ENCODE measurements at regions not wholly inside any gene's neighbourhood (a gene's known extent, or its start where the extent isn't known, plus 50 kb on each side); places are given as distances from the start of the nearest gene placed in this dataset.

DNA sequence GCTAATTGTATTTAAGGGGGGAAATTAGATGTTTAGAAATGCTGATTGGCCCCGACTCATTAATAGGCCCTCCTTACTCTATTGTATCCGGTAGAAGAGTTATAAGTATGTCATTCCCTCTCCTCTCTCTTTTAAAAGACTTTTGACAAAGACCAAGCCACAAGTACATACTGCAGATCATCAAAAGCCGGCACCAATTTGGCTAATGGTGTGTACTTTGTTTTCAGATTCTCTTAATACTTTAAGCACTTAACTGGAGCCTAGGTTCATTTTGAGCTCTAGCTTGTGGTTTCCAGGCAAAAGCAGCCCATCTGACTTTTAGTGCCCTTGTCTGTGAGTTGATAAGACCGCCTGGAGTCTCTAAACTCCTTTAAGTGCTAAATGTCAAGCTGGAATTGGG is 210.0 kb upstream of the LYZL1 start:
- POLR2A ChIA-PET: no interaction called here
- Histone ChIP-seq H3K9ac (ENCODE audit: low read length) (no peak overlapping the region), H3K4me3 (replicated peaks in 1 of 2; ENCODE audit: low read depth in 1 of 2, low read length in 2 of 2) (no peak overlapping the region), H3K9me2 (ENCODE audit: insufficient read depth) (no peaks in the 10 kb centered on the region), H2AFZ (ENCODE audit: low read depth, low read length, poor library complexity, severe bottlenecking) (no peak overlapping the region), H3K27me3 (ENCODE audit: insufficient read depth, low read length) (no peaks in the 10 kb centered on the region), H3K27ac (ENCODE audit: low read depth, low read length) (no peak overlapping the region), H3K4me2 (ENCODE audit: low read length) (no peak overlapping the region), H3K9me3 (ENCODE audit: control insufficient read depth in 1 of 2, insufficient read depth in 1 of 2, low read depth in 1 of 2, low read length in 2 of 2) (no peaks in the 10 kb centered on the region), H3K36me3 (ENCODE audit: control insufficient read depth in 1 of 2, insufficient read depth in 2 of 2, low read length in 2 of 2) (no peaks in the 10 kb centered on the region), H3K79me2 (ENCODE audit: insufficient read depth, low read length) (no peaks in the 10 kb centered on the region), H4K20me1 (ENCODE audit: insufficient read depth) (no peaks in the 10 kb centered on the region), H3K4me1 (ENCODE audit: control insufficient read depth in 1 of 2, insufficient read depth in 2 of 2, low read length in 2 of 2) (0 out of 4 replicates have a peak, but pooled peaks cover 0 to 1% of the 10 kb centered on the region in 2 experiments)
- RAD21 ChIA-PET (ENCODE audit: low non-redundant PET in 1 of 2, low total read pairs in 2 of 2, uncharacterized antibody in 2 of 2, unreplicated experiment in 2 of 2): no interaction called here
- CTCF ChIA-PET: interaction anchor here (1.2 kb wide), 1 partner anchor 54 kb away, joined by 3 read pairs; no protein-coding TSS in a partner anchor
- ATAC-seq (no peak), DNase-seq (ENCODE audit: low read depth, low spot score) (no peak)
- no TSS peak for BruUV-seq (replicated peaks)
- intact Hi-C loops (cut with micrococcal nuclease): no loop called here
- TF ChIP-seq, protein P1, sequence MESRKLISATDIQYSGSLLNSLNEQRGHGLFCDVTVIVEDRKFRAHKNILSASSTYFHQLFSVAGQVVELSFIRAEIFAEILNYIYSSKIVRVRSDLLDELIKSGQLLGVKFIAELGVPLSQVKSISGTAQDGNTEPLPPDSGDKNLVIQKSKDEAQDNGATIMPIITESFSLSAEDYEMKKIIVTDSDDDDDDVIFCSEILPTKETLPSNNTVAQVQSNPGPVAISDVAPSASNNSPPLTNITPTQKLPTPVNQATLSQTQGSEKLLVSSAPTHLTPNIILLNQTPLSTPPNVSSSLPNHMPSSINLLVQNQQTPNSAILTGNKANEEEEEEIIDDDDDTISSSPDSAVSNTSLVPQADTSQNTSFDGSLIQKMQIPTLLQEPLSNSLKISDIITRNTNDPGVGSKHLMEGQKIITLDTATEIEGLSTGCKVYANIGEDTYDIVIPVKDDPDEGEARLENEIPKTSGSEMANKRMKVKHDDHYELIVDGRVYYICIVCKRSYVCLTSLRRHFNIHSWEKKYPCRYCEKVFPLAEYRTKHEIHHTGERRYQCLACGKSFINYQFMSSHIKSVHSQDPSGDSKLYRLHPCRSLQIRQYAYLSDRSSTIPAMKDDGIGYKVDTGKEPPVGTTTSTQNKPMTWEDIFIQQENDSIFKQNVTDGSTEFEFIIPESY (IDR thresholded peaks at IDR 0.05; ENCODE audit: extremely low read depth, insufficient replicate concordance, low read length): no peak
- TF ChIP-seq EGR1 (IDR thresholded peaks at IDR 0.05; ENCODE audit: low read depth) (no peak), ZNF274 (IDR thresholded peaks at IDR 0.05; ENCODE audit: low read depth, low read length) (no peak), JUND (IDR thresholded peaks at IDR 0.05) (no peak), ZFX (IDR thresholded peaks at IDR 0.05) (no peak), POLR2AphosphoS5 (IDR thresholded peaks at IDR 0.05; ENCODE audit: low read depth, low read length) (no peak), SIN3A (IDR thresholded peaks at IDR 0.05; ENCODE audit: low read depth) (no peak), EZH2 (IDR thresholded peaks at IDR 0.05) (no peak), SP1 (IDR thresholded peaks at IDR 0.05; ENCODE audit: low read depth) (no peak), CBX3 (IDR thresholded peaks at IDR 0.05; ENCODE audit: low read depth) (no peak), SRF (IDR thresholded peaks at IDR 0.05; ENCODE audit: low read depth) (no peak), YY1 (IDR thresholded peaks at IDR 0.05; ENCODE audit: extremely low read depth, insufficient replicate concordance, low read depth, low read length) (no peak), POLR2A (IDR thresholded peaks at IDR 0.05; ENCODE audit: borderline replicate concordance, extremely low read depth, insufficient read depth, insufficient read length) (no peak), TCF7L2 (IDR thresholded peaks at IDR 0.05; ENCODE audit: borderline replicate concordance, extremely low read depth, insufficient read depth, insufficient read length) (no peak)
- TF ChIP-seq, protein P2, sequence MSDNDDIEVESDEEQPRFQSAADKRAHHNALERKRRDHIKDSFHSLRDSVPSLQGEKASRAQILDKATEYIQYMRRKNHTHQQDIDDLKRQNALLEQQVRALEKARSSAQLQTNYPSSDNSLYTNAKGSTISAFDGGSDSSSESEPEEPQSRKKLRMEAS (IDR thresholded peaks at IDR 0.05): no peak
- TF ChIP-seq, protein P3, sequence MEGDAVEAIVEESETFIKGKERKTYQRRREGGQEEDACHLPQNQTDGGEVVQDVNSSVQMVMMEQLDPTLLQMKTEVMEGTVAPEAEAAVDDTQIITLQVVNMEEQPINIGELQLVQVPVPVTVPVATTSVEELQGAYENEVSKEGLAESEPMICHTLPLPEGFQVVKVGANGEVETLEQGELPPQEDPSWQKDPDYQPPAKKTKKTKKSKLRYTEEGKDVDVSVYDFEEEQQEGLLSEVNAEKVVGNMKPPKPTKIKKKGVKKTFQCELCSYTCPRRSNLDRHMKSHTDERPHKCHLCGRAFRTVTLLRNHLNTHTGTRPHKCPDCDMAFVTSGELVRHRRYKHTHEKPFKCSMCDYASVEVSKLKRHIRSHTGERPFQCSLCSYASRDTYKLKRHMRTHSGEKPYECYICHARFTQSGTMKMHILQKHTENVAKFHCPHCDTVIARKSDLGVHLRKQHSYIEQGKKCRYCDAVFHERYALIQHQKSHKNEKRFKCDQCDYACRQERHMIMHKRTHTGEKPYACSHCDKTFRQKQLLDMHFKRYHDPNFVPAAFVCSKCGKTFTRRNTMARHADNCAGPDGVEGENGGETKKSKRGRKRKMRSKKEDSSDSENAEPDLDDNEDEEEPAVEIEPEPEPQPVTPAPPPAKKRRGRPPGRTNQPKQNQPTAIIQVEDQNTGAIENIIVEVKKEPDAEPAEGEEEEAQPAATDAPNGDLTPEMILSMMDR (IDR thresholded peaks at IDR 0.05 in 2 of 3, conservative IDR thresholded peaks at IDR 0.05 in 1 of 3; ENCODE audit: borderline replicate concordance in 1 of 3, insufficient read depth in 1 of 3, low read depth in 2 of 3, low read length in 2 of 3): no peak

All from HCT116 (cell line).